ENCODE measurements at regions not wholly inside any gene's neighbourhood (a gene's known extent, or its start where the extent isn't known, plus 50 kb on each side); places are given as distances from the start of the nearest gene placed in this dataset.
"Not testable (repeated sequence)": the region's sequence is repeated elsewhere in the genome, so short reads cannot be mapped to it uniquely, and the experiment has no call there.

GRCh38 chr9:29609282-29609681 lies 2036.0 kb upstream of the C9orf72 start:
- DNase-seq (ENCODE audit: low read depth): no peak

GRCh38 chr9:29613773-29614172 lies 2040.5 kb upstream of the C9orf72 start:
- DNase-seq (ENCODE audit: low read depth): no peak

DNA sequence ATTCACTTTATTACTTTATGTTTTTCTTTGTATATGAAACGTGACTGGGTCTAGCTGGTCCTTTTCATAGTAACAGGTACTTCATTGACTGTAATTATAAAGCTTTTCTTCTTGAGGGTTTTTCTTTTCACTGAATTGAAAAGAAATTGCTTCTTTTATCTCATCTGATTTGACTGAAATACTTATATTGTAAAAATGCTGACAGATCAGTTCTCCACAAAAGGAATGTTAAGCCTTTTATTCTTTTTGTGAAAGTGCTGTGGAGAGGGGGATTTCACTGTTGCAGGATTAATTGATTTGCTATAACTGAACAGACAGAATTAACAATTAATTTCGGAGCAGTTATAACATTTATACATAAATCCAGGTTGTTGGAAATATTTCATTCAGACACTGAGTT lies 2043.6 kb upstream of the C9orf72 start:
- DNase-seq (ENCODE audit: low read depth): no peak

- DNase-seq (ENCODE audit: low read depth): no peak
Measured at GRCh38 chr9:29625292-29625731, 2052.0 kb upstream of the C9orf72 start.

DNA sequence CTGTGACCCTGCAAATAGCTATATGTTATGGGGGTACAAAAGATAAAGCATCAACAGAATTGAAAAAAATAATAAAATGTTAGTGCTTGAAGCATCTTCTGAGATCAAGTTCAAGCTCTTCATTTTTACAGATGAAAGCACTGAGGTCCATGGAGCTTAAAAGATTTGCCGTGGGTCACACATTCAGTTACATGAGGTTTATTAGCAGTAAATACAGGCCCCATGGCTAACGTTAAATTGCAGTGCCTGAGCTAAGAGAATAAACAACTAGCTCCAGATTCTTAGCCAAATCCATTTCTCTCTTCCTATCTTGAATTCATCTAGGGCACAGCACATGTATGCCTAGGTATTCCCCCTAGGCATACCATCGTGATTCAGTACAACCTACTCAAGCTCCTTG lies 2052.7 kb upstream of the C9orf72 start:
- DNase-seq (ENCODE audit: low read depth): no peak

DNA sequence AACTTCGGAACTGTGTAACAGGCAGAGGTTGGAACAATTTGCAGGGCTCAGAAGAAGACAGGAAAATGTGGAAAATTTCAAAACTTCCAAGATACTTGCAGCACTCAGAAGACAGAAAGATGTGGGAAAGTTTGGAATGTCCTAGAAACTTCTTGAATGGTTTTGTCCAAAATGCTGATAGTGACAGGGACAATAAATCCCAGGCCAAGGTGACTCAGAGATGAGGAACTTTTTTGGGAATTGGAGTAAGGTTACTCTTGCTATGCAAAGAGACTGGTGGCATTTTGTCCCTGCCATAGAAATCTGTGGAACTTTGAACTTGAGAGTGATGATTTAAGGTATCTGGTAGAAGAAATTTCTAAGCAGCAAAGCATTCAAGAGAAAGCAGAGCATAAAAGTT lies 2055.6 kb upstream of the C9orf72 start:
- not testable (repeated sequence) for DNase-seq (ENCODE audit: low read depth)

DNA sequence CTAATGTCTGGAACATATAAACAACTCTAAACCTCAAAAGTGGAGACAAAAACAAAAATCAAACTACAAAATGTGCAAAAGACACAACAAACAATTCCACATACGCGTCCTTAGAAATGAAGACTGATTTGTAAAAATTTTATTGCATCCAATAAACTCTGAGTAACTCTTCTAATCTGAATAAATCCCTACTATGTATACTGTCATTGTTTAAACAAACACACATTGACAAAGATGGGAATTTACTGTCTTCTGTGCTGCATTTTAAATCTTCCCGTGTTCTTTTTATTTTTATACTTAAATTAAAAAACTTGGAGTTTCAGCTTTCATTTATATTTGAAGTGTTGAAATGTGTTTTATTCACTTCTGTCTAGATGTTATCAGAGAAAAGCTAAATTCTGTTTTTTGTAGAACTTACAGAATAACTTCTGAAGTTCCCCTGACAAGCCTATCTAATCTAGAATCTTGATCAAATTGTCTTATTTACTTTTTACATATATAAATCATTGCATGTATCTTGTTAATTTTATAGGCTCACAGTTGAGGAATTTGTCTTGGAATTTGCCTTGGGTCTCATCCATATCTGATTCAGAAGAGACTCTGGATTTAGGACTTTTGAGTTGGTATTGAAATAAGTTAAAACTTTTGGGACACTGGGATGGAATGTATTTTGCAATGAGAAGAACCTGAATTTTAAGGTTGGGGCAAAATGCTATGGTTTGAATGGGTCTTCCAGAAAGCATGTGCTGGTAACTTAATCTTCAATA lies 2064.4 kb upstream of the C9orf72 start:
- no peak for DNase-seq (ENCODE audit: low read depth)

GRCh38 chr9:29640507-29640906 lies 2067.2 kb upstream of the C9orf72 start:
- no peak for DNase-seq (ENCODE audit: low read depth)

- no peak for DNase-seq (ENCODE audit: low read depth)
Measured at GRCh38 chr9:29644514-29644913, 2071.2 kb upstream of the C9orf72 start.

- DNase-seq (ENCODE audit: low read depth): no peak
Measured at GRCh38 chr9:29647451-29647850, 2074.2 kb upstream of the C9orf72 start.

DNA sequence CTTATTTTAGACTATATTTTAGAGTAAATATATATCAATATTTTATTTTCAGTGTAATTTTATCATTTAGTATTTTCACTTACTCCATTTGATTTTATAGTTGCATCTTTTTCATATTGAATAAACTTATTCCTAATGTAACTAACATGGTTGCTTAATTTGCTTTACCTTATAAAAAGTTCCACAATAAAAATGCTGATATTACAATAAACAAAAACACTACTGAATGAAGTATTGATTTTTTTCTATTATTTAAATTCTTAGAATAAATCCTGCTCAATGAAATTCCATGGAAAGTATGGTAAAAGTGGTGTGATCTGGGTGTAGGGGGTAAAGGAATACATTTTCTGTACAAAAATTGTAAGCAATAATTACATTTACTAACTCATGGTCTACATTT lies 2074.9 kb upstream of the C9orf72 start:
- DNase-seq (ENCODE audit: low read depth): no peak

- no peak for DNase-seq (ENCODE audit: low read depth)
Measured at GRCh38 chr9:29648601-29649000, 2075.3 kb upstream of the C9orf72 start.

DNA sequence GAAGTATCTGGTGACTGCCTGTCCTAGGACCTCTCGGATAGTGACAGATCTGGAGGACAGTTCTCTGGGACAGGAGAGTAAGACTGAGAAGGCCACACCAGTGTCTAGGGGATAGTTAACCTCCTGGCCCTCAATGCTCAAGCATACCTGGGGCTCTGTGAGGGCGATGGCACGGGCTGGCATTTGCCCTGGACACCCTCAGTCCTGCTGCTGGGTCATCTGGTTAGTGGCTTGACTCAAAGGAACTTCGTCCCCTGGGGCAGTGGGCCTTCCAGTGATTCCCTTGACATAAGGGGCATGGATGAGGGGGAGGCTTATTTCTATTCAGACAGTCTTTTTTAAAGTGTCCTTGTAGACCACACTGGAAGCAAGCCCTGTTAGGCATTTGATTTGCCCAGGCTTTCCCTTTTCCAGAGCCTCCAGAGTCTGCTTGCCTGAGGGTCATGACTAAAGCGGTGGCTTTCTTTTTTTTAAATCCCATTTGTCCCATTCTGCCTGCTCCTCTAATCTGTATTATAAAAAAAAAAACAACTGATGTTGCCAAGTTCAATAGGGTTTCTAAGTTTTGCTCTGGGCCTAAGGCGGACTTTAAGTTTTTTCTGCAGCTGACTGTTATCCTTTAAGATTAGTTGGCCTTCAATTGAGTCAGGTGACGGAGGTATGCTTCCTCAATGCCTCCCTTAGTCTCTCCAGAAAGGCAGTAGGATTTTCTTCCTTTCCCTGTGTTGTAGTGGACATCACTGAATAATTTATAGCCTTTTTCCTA lies 2083.5 kb upstream of the C9orf72 start:
- no peak for DNase-seq (ENCODE audit: low read depth)

- no peak for DNase-seq (ENCODE audit: low read depth)
Measured at GRCh38 chr9:29657821-29658220, 2084.5 kb upstream of the C9orf72 start.

GRCh38 chr9:29659014-29659413 lies 2085.7 kb upstream of the C9orf72 start:
- DNase-seq (ENCODE audit: low read depth): no peak

- no peak for DNase-seq (ENCODE audit: low read depth)
Measured at GRCh38 chr9:29659736-29660135, 2086.5 kb upstream of the C9orf72 start.

DNA sequence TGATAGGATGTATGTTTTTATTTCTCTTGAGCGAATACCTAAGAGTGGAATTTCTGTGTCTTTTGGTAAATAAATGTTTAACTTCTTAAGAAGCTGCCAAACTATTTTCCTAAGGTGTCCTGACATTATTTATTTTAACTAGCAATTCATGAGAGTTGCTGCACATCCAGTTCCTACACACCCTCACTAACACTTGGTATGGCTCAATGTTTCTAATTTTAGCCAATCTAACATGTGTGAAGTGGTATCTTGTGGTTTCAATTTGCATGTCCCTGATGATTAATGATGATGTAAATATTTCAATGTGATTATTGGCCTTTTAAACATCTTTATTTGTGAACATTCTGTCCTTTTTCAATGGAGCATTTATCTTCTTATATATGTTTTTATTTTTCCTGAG lies 2095.5 kb upstream of the C9orf72 start:
- DNase-seq (ENCODE audit: low read depth): no peak

DNA sequence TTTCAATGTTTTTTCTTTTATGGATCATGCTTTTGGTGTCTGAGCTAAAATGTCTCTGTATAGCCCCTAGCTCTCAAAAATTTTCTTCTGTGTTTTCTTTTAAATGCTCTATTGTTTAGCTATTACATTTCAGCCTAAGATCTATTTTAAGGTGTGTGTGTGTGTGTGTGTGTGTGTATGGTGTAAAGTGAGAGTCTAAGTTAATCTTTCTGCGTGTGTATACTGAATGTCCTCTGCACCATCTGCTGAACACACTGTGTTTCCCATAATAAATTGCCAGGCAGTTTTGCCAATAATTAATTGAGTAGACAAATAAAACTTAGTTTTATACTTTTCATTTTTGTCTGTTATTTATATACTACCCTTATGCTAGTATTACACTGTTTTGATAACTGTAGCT lies 2096.3 kb upstream of the C9orf72 start:
- DNase-seq (ENCODE audit: low read depth): no peak

GRCh38 chr9:29685531-29685930 lies 2112.2 kb upstream of the C9orf72 start:
- DNase-seq (ENCODE audit: low read depth): no peak

- DNase-seq (ENCODE audit: low read depth): no peak
Measured at GRCh38 chr9:29691145-29691544, 2117.9 kb upstream of the C9orf72 start.

GRCh38 chr9:29691758-29692407 lies 2118.6 kb upstream of the C9orf72 start:
- DNase-seq (ENCODE audit: low read depth): no peak

DNA sequence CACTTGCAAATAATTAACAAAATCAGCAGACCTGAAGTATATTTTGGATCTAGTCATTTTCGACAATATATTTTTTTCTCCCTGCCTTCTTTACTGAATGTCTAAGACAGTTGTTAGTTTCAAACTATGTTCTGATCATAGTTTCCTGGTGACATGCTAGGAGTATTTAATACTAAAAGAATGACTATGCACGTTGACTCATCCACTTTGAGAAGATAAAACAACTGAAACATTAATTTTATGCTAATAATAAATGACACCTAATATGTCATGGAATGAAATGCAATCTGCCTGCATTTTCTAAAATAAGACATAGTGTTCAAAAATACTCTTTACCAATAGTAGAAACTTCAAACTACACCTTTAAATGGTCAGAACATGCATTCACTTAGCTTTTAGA lies 2123.7 kb upstream of the C9orf72 start:
- DNase-seq (ENCODE audit: low read depth): peak; percentile 14

- no peak for DNase-seq (ENCODE audit: low read depth)
Measured at GRCh38 chr9:29701559-29701958, 2128.3 kb upstream of the C9orf72 start.
